K562 (cell line): ENCODE measurements at regions not wholly inside any gene's neighbourhood (a gene's known extent, or its start where the extent isn't known, plus 50 kb on each side); places are given as distances from the start of the nearest gene placed in this dataset.

Experiments used
- ATAC-seq: fragments of 200-7000 bp; cut with Tn5 transposase; 3 replicates; pipeline ENCODE4 v1.9.1; 2020; ENCODE audit warnings: moderate library complexity
- BruUV-seq: library from RNA; stranded (reverse); fragments of 400-500 nt; replicated peaks from 2 replicates; lab custom pipeline; 2021; lab: Mats Ljungman, UMichigan
- CTCF ChIA-PET: fragments of 300-600 bp; formaldehyde crosslinking; extraction: SDS; loops from one replicate; lab custom pipeline; 2021; ENCODE audit warnings: low intra/inter-chr PET ratio; lab: Yijun Ruan, JAX
- POLR2A ChIA-PET: fragments of 300-600, 350-650 bp; sonication (Branson Sonifier 250); formaldehyde crosslinking; extraction: SDS; loops from one replicate; lab custom pipeline; 2021; ENCODE audit warnings: antibody characterized with exemption, inconsistent platforms; lab: Yijun Ruan, JAX
- DNase-seq, 4 experiments: peaks; one replicate each; pipeline versions ENCODE4 v3.0.0 to v3.0.0-alpha.2; 2011 to 2018; ENCODE audit warnings: low spot score in 3 of 4, mixed read lengths in 3 of 4; ENCODE audit errors: extremely low read depth in 1 of 4
- FAIRE-seq: peaks from 2 replicates; lab custom pipeline; 2011; peaks lifted over from hg19 to GRCh38; lab: Jason Lieb, UNC
- H2AFZ ChIP-seq: 2 replicates; pipeline ENCODE4 v1.6.0; 2011; ENCODE audit warnings: low read depth, low read length, control low read depth, inconsistent platforms
- H3K27ac ChIP-seq: fragments of 200-600 bp; 3 replicates; pipeline ENCODE4 v1.8.0; 2011; ENCODE audit warnings: low read depth, mild to moderate bottlenecking, control low read depth, inconsistent platforms, low read length, moderate library complexity, mixed read lengths; ENCODE audit errors: extremely low read depth
- H3K27me3 ChIP-seq, 2 experiments: fragments of 300-600 bp in 1 of 2; 2 replicates in 1 of 2; 3 replicates in 1 of 2; pipeline versions ENCODE4 v1.6.0 to v1.8.0; 2011; ENCODE audit warnings: inconsistent platforms in 2 of 2, low read length in 2 of 2, mild to moderate bottlenecking in 1 of 2, mixed read lengths in 1 of 2, moderate library complexity in 1 of 2; ENCODE audit not compliant: control insufficient read depth in 2 of 2, insufficient read depth in 2 of 2
- H3K36me3 ChIP-seq: fragments of 300-600 bp; 3 replicates; pipeline ENCODE4 v1.8.0; 2011; ENCODE audit warnings: mild to moderate bottlenecking, low read length, inconsistent platforms; ENCODE audit not compliant: control insufficient read depth, insufficient read depth
- H3K4me1 ChIP-seq, 2 experiments: fragments of 200-600 bp in 1 of 2; replicated peaks in 1 of 2; 2 replicates in 1 of 2; 3 replicates in 1 of 2; pipeline versions ENCODE4 v1.5.1 to v1.8.0; 2011; ENCODE audit warnings: inconsistent platforms in 2 of 2, low read length in 2 of 2, mild to moderate bottlenecking in 1 of 2, mixed read lengths in 1 of 2, moderate library complexity in 1 of 2; ENCODE audit not compliant: control insufficient read depth in 2 of 2, insufficient read depth in 2 of 2
- H3K4me2 ChIP-seq: 2 replicates; pipeline ENCODE4 v1.6.1; 2011; ENCODE audit warnings: low read length, control low read depth, inconsistent platforms, mixed read lengths; ENCODE audit not compliant: insufficient read depth
- H3K4me3 ChIP-seq: fragments of 200-600 bp; sonication (generic), shearing (Covaris generic); 2 replicates; pipeline ENCODE4 v1.5.1; 2016; ENCODE audit warnings: control low read depth, inconsistent platforms
- H3K79me2 ChIP-seq: fragments of 200-600 bp; 3 replicates; pipeline ENCODE4 v1.8.0; 2011; ENCODE audit warnings: low read length, inconsistent platforms; ENCODE audit not compliant: control insufficient read depth, insufficient read depth
- H3K9ac ChIP-seq, 2 experiments: 2 replicates each; pipeline versions ENCODE4 v1.6.0 to v1.6.1; 2011; ENCODE audit warnings: low read depth in 2 of 2, low read length in 2 of 2, control low read depth in 1 of 2, inconsistent platforms in 1 of 2, mild to moderate bottlenecking in 1 of 2, mixed read lengths in 1 of 2; ENCODE audit not compliant: insufficient read depth in 1 of 2
- H3K9me1 ChIP-seq: one replicate; pipeline ENCODE4 v1.6.0; 2011; ENCODE audit warnings: inconsistent platforms, mild to moderate bottlenecking, low read length, moderate library complexity; ENCODE audit not compliant: control insufficient read depth, insufficient read depth
- H3K9me3 ChIP-seq: replicated peaks from 2 replicates; pipeline ENCODE4 v1.5.1; 2011; ENCODE audit warnings: low read depth, low read length, inconsistent platforms; ENCODE audit not compliant: control insufficient read depth, insufficient read depth
- H4K20me1 ChIP-seq: replicated peaks from 2 replicates; pipeline ENCODE4 v1.6.1; 2011; ENCODE audit warnings: low read length, inconsistent platforms, mixed read lengths; ENCODE audit not compliant: control insufficient read depth, insufficient read depth
- ASH1L ChIP-seq: fragments of 450-650 bp; IDR thresholded peaks from 2 replicates; pipeline ENCODE4 v1.6.1; 2018; ENCODE audit warnings: borderline replicate concordance, mild to moderate bottlenecking, low read depth; ENCODE audit not compliant: partially characterized antibody
- DIDO1 ChIP-seq: fragments of 450-650 bp; IDR thresholded peaks from 2 replicates; pipeline ENCODE4 v1.6.1; 2016; ENCODE audit warnings: low read depth, missing biosample characterization, missing genetic modification characterization
- E2F5 ChIP-seq: sonication (generic); formaldehyde crosslinking; IDR thresholded peaks from 2 replicates; pipeline ENCODE4 v1.8.0; 2022; ENCODE audit warnings: mild to moderate bottlenecking, missing genetic modification reagents
- FOXK1 ChIP-seq: sonication (generic); formaldehyde crosslinking; IDR thresholded peaks from 2 replicates; pipeline ENCODE4 v1.8.0; 2022; ENCODE audit warnings: missing genetic modification reagents, mild to moderate bottlenecking, borderline replicate concordance
- GABPB1 ChIP-seq: sonication (generic); formaldehyde crosslinking; IDR thresholded peaks from 2 replicates; pipeline ENCODE4 v1.8.0; 2022; ENCODE audit warnings: mild to moderate bottlenecking, missing genetic modification reagents
- GABPB2 ChIP-seq: fragments of 250-450 bp; sonication (Bioruptor Pico); conservative IDR thresholded peaks from 2 replicates; pipeline ENCODE4 v1.5.1; 2021; ENCODE audit warnings: mild to moderate bottlenecking
- HSF4 ChIP-seq: fragments of 250-450 bp; sonication (Bioruptor Pico); IDR thresholded peaks from 2 replicates; pipeline ENCODE4 v2.1.2; 2022; ENCODE audit warnings: mild to moderate bottlenecking, moderate library complexity, borderline replicate concordance
- KLF16 ChIP-seq: IDR thresholded peaks from 2 replicates; pipeline ENCODE4 v1.6.1; 2016; ENCODE audit warnings: antibody characterized with exemption
- NFE2 ChIP-seq: IDR thresholded peaks from 2 replicates; pipeline ENCODE4 v1.6.1; 2014; ENCODE audit warnings: antibody characterized with exemption, low read depth
- PHF20 ChIP-seq: fragments of 450-650 bp; IDR thresholded peaks from 2 replicates; pipeline ENCODE4 v1.6.1; 2018; ENCODE audit not compliant: partially characterized antibody
- PYGO2 ChIP-seq: fragments of 450-650 bp; IDR thresholded peaks from 2 replicates; pipeline ENCODE4 v1.6.1; 2016; ENCODE audit warnings: mild to moderate bottlenecking, missing genetic modification characterization, moderate library complexity, missing compliant biosample characterization
- RFX1 ChIP-seq: fragments of 450-650 bp; IDR thresholded peaks from 2 replicates; pipeline ENCODE4 v1.6.1; 2016; ENCODE audit warnings: mild to moderate bottlenecking, moderate library complexity
- TAF15 ChIP-seq: fragments of 200-400 bp; formaldehyde crosslinking; IDR thresholded peaks from 2 replicates; pipeline ENCODE4 v1.6.1; 2017; ENCODE audit warnings: mild to moderate bottlenecking, low read depth, low read length, moderate library complexity
- TEAD1 ChIP-seq, 2 experiments: fragments of 450-650 bp in 1 of 2; sonication (generic) in 1 of 2; formaldehyde crosslinking; IDR thresholded peaks; 2 replicates each; pipeline versions ENCODE4 v1.4.0 to v1.8.0; 2020 to 2022; ENCODE audit warnings: mild to moderate bottlenecking in 2 of 2, missing genetic modification reagents in 1 of 2
- ZEB2 ChIP-seq: fragments of 450-650 bp; IDR thresholded peaks from 2 replicates; pipeline ENCODE4 v1.6.1; 2016
- ZNF134 ChIP-seq: fragments of 250-450 bp; sonication (Bioruptor Pico); conservative IDR thresholded peaks from 2 replicates; pipeline ENCODE4 v1.4.0; 2020
- ZNF212 ChIP-seq: fragments of 450-650 bp; formaldehyde crosslinking; IDR thresholded peaks from 2 replicates; pipeline ENCODE4 v1.4.0; 2020; ENCODE audit warnings: mild to moderate bottlenecking
- ZNF707 ChIP-seq: fragments of 250-450 bp; sonication (Bioruptor Pico); conservative IDR thresholded peaks from 2 replicates; pipeline ENCODE4 v1.8.0; 2022; ENCODE audit warnings: inconsistent platforms, mild to moderate bottlenecking, moderate library complexity
- WGBS: fragments of 100-300 bp; shearing (Covaris generic); methylation state at CpG from one replicate; pipeline ENCODE4 v1.1.6; 2016; ENCODE audit warnings: low coverage, mixed read lengths; ENCODE audit not compliant: insufficient coverage; ENCODE audit errors: missing lambda C conversion rate; 5-methylcytosine and 5-hydroxymethylcytosine counted together
- in situ Hi-C: fragments of 300-500 bp; cut with MboI; formaldehyde crosslinking; loops from 4 replicates; pipeline ENCODE4 v1.15.0; 2018; ENCODE audit warnings: inconsistent platforms, mixed read lengths
- intact Hi-C: fragments of 100-400 bp; cut with micrococcal nuclease; formaldehyde crosslinking; loops from 2 replicates; pipeline ENCODE4 v1.14.2; 2022
- TF ChIP-seq, protein P1 (sequence below): fragments of 250-450 bp; sonication (Bioruptor Pico); IDR thresholded peaks from 2 replicates; pipeline ENCODE4 v1.5.0; 2022; ENCODE audit warnings: mild to moderate bottlenecking
- TF ChIP-seq, protein P2 (sequence below): sonication (generic); IDR thresholded peaks from 2 replicates; pipeline ENCODE4 v1.6.1; 2016

DNA sequence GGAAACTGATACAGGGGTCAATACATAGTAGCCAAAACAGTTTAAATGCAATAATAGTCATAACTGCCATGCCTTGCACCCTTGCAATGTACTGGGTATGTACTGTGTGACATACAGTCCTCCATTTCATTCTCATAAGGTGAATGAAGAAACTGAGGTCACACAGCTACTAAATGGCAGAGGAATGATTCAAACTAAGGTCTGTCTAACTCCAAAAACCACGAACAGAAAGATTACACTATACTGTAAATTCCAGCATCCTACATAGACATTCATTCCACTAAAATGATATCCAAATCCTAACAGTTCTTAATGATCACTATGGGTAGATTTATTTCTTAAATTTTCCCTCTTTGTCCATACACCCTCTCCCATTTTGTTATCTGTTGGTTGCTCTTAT lies 238.1 kb upstream of the SERP2 start:
- no peak overlapping the region for H2AFZ ChIP-seq
- in situ Hi-C loops (no loop called here), intact Hi-C loops (no loop called here)
- FAIRE-seq, result no peak
- H3K27me3 ChIP-seq, result peaks cover 0 to 3% of the 10 kb centered on the region in 2 experiments; a peak in 4 of 5 replicates
- 0% methylated on average over 1 of the region's 1 CpG for WGBS
- ChIA-PET POLR2A (no interaction called here), CTCF (no interaction called here)
- no peak overlapping the region for H3K27ac ChIP-seq
- TF ChIP-seq GABPB2 (CRISPR knock-in tag), result no peak
- TF ChIP-seq DIDO1 (tag), result no peak
- no peak for TF ChIP-seq PHF20
- no peak for TF ChIP-seq HSF4 (CRISPR knock-in tag)
- TF ChIP-seq ZEB2, result no peak
- TF ChIP-seq RFX1, result no peak
- TF ChIP-seq ZNF212 (CRISPR knock-in tag), result no peak
- TF ChIP-seq, protein P1, sequence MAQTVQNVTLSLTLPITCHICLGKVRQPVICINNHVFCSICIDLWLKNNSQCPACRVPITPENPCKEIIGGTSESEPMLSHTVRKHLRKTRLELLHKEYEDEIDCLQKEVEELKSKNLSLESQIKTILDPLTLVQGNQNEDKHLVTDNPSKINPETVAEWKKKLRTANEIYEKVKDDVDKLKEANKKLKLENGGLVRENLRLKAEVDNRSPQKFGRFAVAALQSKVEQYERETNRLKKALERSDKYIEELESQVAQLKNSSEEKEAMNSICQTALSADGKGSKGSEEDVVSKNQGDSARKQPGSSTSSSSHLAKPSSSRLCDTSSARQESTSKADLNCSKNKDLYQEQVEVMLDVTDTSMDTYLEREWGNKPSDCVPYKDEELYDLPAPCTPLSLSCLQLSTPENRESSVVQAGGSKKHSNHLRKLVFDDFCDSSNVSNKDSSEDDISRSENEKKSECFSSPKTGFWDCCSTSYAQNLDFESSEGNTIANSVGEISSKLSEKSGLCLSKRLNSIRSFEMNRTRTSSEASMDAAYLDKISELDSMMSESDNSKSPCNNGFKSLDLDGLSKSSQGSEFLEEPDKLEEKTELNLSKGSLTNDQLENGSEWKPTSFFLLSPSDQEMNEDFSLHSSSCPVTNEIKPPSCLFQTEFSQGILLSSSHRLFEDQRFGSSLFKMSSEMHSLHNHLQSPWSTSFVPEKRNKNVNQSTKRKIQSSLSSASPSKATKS (CRISPR knock-in tag), result no peak
- TF ChIP-seq E2F5 (CRISPR knock-in tag), result no peak
- TF ChIP-seq ZNF707 (CRISPR knock-in tag), result no peak
- TF ChIP-seq TAF15, result no peak
- no peak for TF ChIP-seq NFE2
- TF ChIP-seq ASH1L, result no peak
- TF ChIP-seq FOXK1 (CRISPR knock-in tag), result no peak
- no peak for TF ChIP-seq TEAD1 (CRISPR knock-in tag; IDR thresholded peaks at IDR 0.05)
- TF ChIP-seq PYGO2 (tag), result no peak
- no peak for TF ChIP-seq ZNF134
- TF ChIP-seq KLF16, result no peak
- TF ChIP-seq, protein P2, sequence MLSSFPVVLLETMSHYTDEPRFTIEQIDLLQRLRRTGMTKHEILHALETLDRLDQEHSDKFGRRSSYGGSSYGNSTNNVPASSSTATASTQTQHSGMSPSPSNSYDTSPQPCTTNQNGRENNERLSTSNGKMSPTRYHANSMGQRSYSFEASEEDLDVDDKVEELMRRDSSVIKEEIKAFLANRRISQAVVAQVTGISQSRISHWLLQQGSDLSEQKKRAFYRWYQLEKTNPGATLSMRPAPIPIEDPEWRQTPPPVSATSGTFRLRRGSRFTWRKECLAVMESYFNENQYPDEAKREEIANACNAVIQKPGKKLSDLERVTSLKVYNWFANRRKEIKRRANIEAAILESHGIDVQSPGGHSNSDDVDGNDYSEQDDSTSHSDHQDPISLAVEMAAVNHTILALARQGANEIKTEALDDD, result no peak
- TF ChIP-seq GABPB1, result no peak
- TF ChIP-seq, all 486 proteins: peak for 0
- Histone ChIP-seq H3K36me3 (no peaks in the 10 kb centered on the region), H4K20me1 (no peaks in the 10 kb centered on the region), H3K79me2 (no peaks in the 10 kb centered on the region), H3K4me3 (no peak overlapping the region), H3K9me3 (no peaks in the 10 kb centered on the region), H3K9ac (no peak overlapping the region), H3K9me1 (no peaks in the 10 kb centered on the region), H3K4me1 (no peaks in the 10 kb centered on the region), H3K4me2 (no peak overlapping the region)
- no peak for DNase-seq
- ATAC-seq, result no peak
- no TSS peak for BruUV-seq
